ENCODE measurements at regions not wholly inside any gene's neighbourhood (a gene's known extent, or its start where the extent isn't known, plus 50 kb on each side); places are given as distances from the start of the nearest gene placed in this dataset.

DNA sequence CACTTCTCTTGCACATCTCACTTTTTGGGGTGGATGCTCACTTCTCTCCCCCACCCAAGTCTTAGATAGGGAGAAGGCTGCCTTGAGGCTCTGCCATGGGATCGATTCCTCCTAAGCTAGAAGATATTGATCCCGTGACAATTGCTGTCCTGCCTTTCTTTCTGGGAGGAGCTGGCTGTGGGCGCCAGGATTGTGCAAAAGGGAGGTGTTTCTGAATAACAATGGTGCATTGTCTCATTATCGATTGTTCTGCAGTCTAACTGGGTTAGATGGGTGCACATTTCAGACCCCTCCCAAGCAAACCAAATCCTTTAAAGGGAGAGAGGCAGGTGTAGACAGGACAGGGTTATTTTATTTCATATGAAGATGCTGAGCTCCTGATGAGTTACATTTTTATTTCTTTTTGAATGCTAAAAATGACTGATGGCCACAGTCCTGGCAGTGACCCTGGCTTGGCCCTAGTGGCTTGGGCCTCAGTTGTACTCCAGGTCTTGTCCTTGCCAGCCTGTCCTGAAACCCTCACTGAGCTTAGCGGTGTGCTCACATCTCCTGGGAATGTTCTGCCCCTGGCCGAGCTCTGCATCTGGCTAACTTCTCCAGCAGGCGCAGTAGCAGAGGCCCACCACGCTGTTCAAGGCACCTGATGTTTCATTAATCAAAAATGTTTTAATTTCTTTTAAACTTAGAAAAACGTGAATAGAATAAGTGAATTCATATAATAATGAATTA is 99.0 kb upstream of the KAZN start:
- Histone ChIP-seq H3K27me3 (ENCODE audit: control insufficient read depth, low read length) (peaks cover 5% of the 10 kb centered on the region), H3K4me3 (ENCODE audit: low read length) (no peak overlapping the region), H3K4me2 (ENCODE audit: low read length) (no peak overlapping the region)

DNA sequence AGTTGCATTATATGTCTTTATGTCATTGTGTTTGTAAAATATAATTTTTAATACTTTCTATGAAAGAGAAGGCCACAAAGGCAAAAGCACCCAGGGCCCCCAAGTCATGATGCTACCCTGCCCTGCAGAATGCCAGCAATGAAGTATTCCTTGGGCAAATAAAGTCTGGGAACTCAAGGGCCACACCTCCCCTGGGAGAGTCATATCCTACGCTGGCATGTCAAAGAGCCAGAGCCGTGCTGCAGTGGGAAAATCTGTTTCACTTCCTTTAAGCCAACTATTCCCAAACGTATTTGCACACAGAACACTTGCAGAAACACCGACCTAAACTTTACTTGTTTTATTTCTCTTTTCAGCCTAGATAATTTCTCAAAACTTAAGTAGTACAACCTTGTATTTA is 98.4 kb upstream of the KAZN start:
- Histone ChIP-seq H3K27me3 (ENCODE audit: control insufficient read depth, low read length) (peaks cover 5% of the 10 kb centered on the region), H3K27ac (ENCODE audit: low read depth, low read length) (no peak overlapping the region), H3K4me2 (ENCODE audit: low read length) (no peak overlapping the region), H3K36me3 (ENCODE audit: control insufficient read depth, low read length) (no peaks in the 10 kb centered on the region), H3K9me3 (ENCODE audit: control insufficient read depth, insufficient read depth, low read length) (no peaks in the 10 kb centered on the region), H3K79me2 (ENCODE audit: control insufficient read depth, low read length) (no peaks in the 10 kb centered on the region), H3K9me2 (replicated peaks; ENCODE audit: control insufficient read depth, low read length) (no peaks in the 10 kb centered on the region), H3K4me3 (ENCODE audit: low read length) (no peak overlapping the region), H3F3A (ENCODE audit: control insufficient read depth, insufficient read depth) (no peaks in the 10 kb centered on the region), H3K4me1 (ENCODE audit: control insufficient read depth, low read length) (no peaks in the 10 kb centered on the region), H4K20me1 (ENCODE audit: control insufficient read depth, insufficient read depth, low read depth, low read length) (no peaks in the 10 kb centered on the region)
- TF ChIP-seq, protein P1, sequence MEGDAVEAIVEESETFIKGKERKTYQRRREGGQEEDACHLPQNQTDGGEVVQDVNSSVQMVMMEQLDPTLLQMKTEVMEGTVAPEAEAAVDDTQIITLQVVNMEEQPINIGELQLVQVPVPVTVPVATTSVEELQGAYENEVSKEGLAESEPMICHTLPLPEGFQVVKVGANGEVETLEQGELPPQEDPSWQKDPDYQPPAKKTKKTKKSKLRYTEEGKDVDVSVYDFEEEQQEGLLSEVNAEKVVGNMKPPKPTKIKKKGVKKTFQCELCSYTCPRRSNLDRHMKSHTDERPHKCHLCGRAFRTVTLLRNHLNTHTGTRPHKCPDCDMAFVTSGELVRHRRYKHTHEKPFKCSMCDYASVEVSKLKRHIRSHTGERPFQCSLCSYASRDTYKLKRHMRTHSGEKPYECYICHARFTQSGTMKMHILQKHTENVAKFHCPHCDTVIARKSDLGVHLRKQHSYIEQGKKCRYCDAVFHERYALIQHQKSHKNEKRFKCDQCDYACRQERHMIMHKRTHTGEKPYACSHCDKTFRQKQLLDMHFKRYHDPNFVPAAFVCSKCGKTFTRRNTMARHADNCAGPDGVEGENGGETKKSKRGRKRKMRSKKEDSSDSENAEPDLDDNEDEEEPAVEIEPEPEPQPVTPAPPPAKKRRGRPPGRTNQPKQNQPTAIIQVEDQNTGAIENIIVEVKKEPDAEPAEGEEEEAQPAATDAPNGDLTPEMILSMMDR (IDR thresholded peaks at IDR 0.05; ENCODE audit: low read depth, low read length, poor library complexity, severe bottlenecking) = no peak
- TF ChIP-seq EZH2phosphoT487 (IDR thresholded peaks at IDR 0.05; ENCODE audit: borderline replicate concordance, low read length) = no peak

More for the DNA sequence above, 99.0 kb upstream of the KAZN start:
- Histone ChIP-seq H3K79me2 (ENCODE audit: control insufficient read depth, low read length) (no peaks in the 10 kb centered on the region), H3K9me2 (replicated peaks; ENCODE audit: control insufficient read depth, low read length) (no peaks in the 10 kb centered on the region), H3K9me3 (ENCODE audit: control insufficient read depth, insufficient read depth, low read length) (no peaks in the 10 kb centered on the region), H3F3A (ENCODE audit: control insufficient read depth, insufficient read depth) (no peaks in the 10 kb centered on the region), H3K27ac (ENCODE audit: low read depth, low read length) (no peak overlapping the region), H4K20me1 (ENCODE audit: control insufficient read depth, insufficient read depth, low read depth, low read length) (no peaks in the 10 kb centered on the region), H3K4me1 (ENCODE audit: control insufficient read depth, low read length) (no peaks in the 10 kb centered on the region), H3K36me3 (ENCODE audit: control insufficient read depth, low read length) (no peaks in the 10 kb centered on the region)
- TF ChIP-seq, protein P1 (IDR thresholded peaks at IDR 0.05; ENCODE audit: low read depth, low read length, poor library complexity, severe bottlenecking) = no peak
- no peak for TF ChIP-seq EZH2phosphoT487 (IDR thresholded peaks at IDR 0.05; ENCODE audit: borderline replicate concordance, low read length)

DNA sequence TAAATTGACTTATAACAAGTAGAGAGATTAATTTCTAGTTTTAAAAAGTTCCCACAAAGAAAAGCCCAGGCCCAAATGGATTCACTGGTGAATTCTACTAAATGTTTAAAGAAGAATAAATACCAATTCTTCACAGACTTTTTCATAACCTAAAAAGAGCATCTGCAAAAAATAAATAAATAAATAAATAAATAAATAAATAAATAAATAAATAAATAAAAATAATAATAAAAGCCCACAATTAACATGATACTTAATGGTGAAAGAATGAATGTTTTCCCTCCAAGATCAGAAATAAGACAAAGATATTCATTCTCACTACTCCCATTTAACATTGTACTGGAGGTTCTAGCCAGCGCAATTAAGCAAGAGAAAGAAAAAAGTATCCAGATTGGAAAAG is 97.6 kb upstream of the KAZN start:
- Histone ChIP-seq H3K79me2 (ENCODE audit: control insufficient read depth, low read length) (no peaks in the 10 kb centered on the region), H3K9me3 (ENCODE audit: control insufficient read depth, insufficient read depth, low read length) (no peaks in the 10 kb centered on the region), H3K4me1 (ENCODE audit: control insufficient read depth, low read length) (no peaks in the 10 kb centered on the region), H3K36me3 (ENCODE audit: control insufficient read depth, low read length) (no peaks in the 10 kb centered on the region), H4K20me1 (ENCODE audit: control insufficient read depth, insufficient read depth, low read depth, low read length) (no peaks in the 10 kb centered on the region), H3K4me2 (ENCODE audit: low read length) (no peak overlapping the region), H3K27ac (ENCODE audit: low read depth, low read length) (no peak overlapping the region), H3K4me3 (ENCODE audit: low read length) (no peak overlapping the region), H3K9me2 (replicated peaks; ENCODE audit: control insufficient read depth, low read length) (no peaks in the 10 kb centered on the region), H3K27me3 (ENCODE audit: control insufficient read depth, low read length) (peaks cover 5% of the 10 kb centered on the region), H3F3A (ENCODE audit: control insufficient read depth, insufficient read depth) (no peaks in the 10 kb centered on the region)
- TF ChIP-seq, protein P1 (IDR thresholded peaks at IDR 0.05; ENCODE audit: low read depth, low read length, poor library complexity, severe bottlenecking) = no peak

Measured in DOHH2 (cell line).